Esophagus muscularis mucosa (tissue), 4 donors: ENCODE measurements at regions not wholly inside any gene's neighbourhood (a gene's known extent, or its start where the extent isn't known, plus 50 kb on each side); places are given as distances from the start of the nearest gene placed in this dataset.

Experiments
- CTCF ChIP-seq, 3 experiments: fragments of 200-600 bp in 2 of 3; fragments of 450-650 bp in 1 of 3; sonication (generic) in 2 of 3; IDR thresholded peaks; one replicate each; pipeline ENCODE4 v1.5.1; 2017 to 2019; ENCODE audit warnings: antibody characterized with exemption in 3 of 3, mild to moderate bottlenecking in 2 of 3, moderate library complexity in 1 of 3
- EP300 ChIP-seq: sonication (generic); formaldehyde crosslinking; IDR thresholded peaks from one replicate; pipeline ENCODE4 v1.6.1; 2017; ENCODE audit warnings: antibody characterized with exemption
- POLR2A ChIP-seq: fragments of 450-650 bp; IDR thresholded peaks from one replicate; pipeline ENCODE4 v1.6.1; 2017; ENCODE audit warnings: antibody characterized with exemption, moderate library complexity, mild to moderate bottlenecking, low read depth

DNA sequence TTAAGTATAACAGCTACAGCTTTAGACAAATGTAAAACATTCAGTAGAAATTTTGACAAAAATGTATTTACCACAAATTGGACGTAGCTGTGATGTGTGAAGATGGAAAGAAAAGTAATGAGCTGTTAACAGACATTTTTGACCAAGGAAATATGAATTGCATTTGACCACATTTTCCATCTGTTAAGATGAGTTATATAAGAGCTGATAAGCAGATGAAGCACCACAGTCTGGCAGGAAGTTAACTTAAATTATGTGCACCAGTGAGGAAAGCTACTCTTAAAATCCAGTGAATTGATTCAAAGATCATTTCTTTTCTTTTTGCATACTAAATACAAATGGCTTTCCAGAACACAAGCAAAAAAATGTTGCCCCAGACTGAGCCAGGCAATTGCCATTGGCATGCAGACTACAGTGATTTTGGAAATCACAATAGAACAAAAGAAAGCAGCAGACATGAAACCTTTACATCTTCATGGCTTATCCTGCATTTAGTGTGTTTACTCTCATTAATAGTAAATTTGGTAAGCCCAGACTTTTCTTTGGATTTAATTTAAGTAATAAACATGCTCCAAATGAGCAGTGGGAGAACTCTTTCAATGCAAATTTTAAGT is 493.7 kb downstream of the TMX3 start:
- no peak for TF ChIP-seq POLR2A
- TF ChIP-seq CTCF (IDR thresholded peaks at IDR 0.05), result no peak
- TF ChIP-seq EP300, result no peak
